LNCAP (cell line): ENCODE measurements at regions not wholly inside any gene's neighbourhood (a gene's known extent, or its start where the extent isn't known, plus 50 kb on each side); places are given as distances from the start of the nearest gene placed in this dataset.

Source experiments
- CTCF ChIP-seq: fragments of 450-650 bp; IDR thresholded peaks from 2 replicates; pipeline ENCODE4 v1.5.1; 2017; ENCODE audit warnings: mild to moderate bottlenecking

- TF ChIP-seq CTCF, result no peak
Observed at GRCh38 chr12:47610686-47611252, 95.1 kb downstream of the RPAP3 start.

GRCh38 chr12:47609806-47610205 is 96.0 kb downstream of the RPAP3 start:
- TF ChIP-seq CTCF, result no peak

GRCh38 chr12:47604221-47604873 is 101.5 kb downstream of the RPAP3 start:
- no peak for TF ChIP-seq CTCF

GRCh38 chr12:47602949-47603558 is 102.8 kb downstream of the RPAP3 start:
- no peak for TF ChIP-seq CTCF

GRCh38 chr12:47602325-47602724 is 103.5 kb downstream of the RPAP3 start:
- TF ChIP-seq CTCF, result no peak

GRCh38 chr12:47601071-47601470 is 104.8 kb downstream of the RPAP3 start:
- no peak for TF ChIP-seq CTCF

- TF ChIP-seq CTCF, result no peak
Observed at GRCh38 chr12:47591795-47592194, 114.0 kb downstream of the RPAP3 start.
